ENCODE measurements at regions not wholly inside any gene's neighbourhood (a gene's known extent, or its start where the extent isn't known, plus 50 kb on each side); places are given as distances from the start of the nearest gene placed in this dataset.

DNA sequence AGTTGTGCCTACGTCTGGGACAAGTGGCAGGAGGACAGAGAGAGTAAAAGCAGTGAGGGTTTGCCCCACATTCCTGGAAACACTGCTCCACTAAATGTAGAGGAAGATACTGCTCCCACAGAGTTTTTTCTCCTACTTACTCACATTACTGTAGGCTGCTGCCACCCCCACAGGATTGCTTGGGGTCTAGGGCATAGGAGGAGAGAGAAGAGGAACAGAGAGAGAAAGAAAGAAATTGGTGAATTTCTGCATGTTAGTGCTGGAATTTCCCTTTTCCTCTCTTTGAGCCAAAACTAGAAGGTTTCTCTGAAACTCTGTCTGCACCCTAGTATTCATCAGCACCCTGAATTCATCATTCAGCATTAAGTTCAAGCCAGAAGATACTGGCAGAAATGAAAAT is 397.9 kb downstream of the INHBA start:
- H3K9me3 ChIP-seq (ENCODE audit: insufficient read depth, low read length): no peaks in the 10 kb centered on the region
- H3K27me3 ChIP-seq (ENCODE audit: low read depth, low read length): no peaks in the 10 kb centered on the region

DNA sequence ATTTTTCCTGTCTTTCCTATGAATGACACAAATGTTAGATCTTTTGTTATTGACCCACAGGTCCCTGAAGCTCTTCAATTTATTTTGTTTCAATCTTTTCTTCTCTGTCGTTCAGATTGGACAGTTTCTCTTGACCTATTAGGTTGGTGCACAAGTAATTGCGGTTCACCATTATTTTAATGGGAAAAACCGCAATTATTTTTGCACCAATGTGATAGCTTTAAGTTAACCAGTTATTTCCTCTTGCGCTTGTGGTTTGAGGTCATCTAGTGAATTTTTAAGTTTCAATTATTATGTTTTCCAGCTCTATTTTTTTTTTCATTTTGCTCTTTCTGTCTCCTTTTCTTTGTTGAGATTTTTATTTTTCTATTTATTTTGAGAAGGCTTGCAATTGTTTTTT is 399.2 kb downstream of the INHBA start:
- H3K79me2 ChIP-seq (ENCODE audit: low read length): no peaks in the 10 kb centered on the region
- peaks cover 31% of the 10 kb centered on the region for H3K4me1 ChIP-seq (ENCODE audit: low read length)
- TF ChIP-seq EZH2phosphoT487 (IDR thresholded peaks at IDR 0.05; ENCODE audit: low read depth): no peak
- TF ChIP-seq, protein P1, sequence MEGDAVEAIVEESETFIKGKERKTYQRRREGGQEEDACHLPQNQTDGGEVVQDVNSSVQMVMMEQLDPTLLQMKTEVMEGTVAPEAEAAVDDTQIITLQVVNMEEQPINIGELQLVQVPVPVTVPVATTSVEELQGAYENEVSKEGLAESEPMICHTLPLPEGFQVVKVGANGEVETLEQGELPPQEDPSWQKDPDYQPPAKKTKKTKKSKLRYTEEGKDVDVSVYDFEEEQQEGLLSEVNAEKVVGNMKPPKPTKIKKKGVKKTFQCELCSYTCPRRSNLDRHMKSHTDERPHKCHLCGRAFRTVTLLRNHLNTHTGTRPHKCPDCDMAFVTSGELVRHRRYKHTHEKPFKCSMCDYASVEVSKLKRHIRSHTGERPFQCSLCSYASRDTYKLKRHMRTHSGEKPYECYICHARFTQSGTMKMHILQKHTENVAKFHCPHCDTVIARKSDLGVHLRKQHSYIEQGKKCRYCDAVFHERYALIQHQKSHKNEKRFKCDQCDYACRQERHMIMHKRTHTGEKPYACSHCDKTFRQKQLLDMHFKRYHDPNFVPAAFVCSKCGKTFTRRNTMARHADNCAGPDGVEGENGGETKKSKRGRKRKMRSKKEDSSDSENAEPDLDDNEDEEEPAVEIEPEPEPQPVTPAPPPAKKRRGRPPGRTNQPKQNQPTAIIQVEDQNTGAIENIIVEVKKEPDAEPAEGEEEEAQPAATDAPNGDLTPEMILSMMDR (IDR thresholded peaks at IDR 0.05; ENCODE audit: low read depth, low read length): no peak
- no peak overlapping the region for H3K9ac ChIP-seq (ENCODE audit: low read length)
- H2AFZ ChIP-seq (ENCODE audit: low read depth, low read length): no peak overlapping the region
- peak overlapping the region; percentile 89 for H3K27ac ChIP-seq (ENCODE audit: low read length)
- H4K20me1 ChIP-seq (ENCODE audit: insufficient read depth, low read length): no peaks in the 10 kb centered on the region
- no peak overlapping the region for H3K4me3 ChIP-seq (ENCODE audit: low read length)
- H3K27me3 ChIP-seq (ENCODE audit: low read depth, low read length): no peaks in the 10 kb centered on the region
- no peaks in the 10 kb centered on the region for H3K36me3 ChIP-seq (replicated peaks; ENCODE audit: low read depth, low read length)
- no peaks in the 10 kb centered on the region for H3K9me3 ChIP-seq (ENCODE audit: insufficient read depth, low read length)
- no peak overlapping the region for H3K4me2 ChIP-seq (ENCODE audit: low read length)

More for the DNA sequence above, 397.9 kb downstream of the INHBA start:
- TF ChIP-seq EZH2phosphoT487 (IDR thresholded peaks at IDR 0.05; ENCODE audit: low read depth): no peak
- TF ChIP-seq, protein P1 (IDR thresholded peaks at IDR 0.05; ENCODE audit: low read depth, low read length): no peak
- peak overlapping the region; percentile 63 for H3K4me2 ChIP-seq (ENCODE audit: low read length)
- H3K27ac ChIP-seq (ENCODE audit: low read length): peak overlapping the region; percentile 89
- H3K79me2 ChIP-seq (ENCODE audit: low read length): no peaks in the 10 kb centered on the region
- peak overlapping the region; percentile 39 for H3K4me3 ChIP-seq (ENCODE audit: low read length)
- H4K20me1 ChIP-seq (ENCODE audit: insufficient read depth, low read length): no peaks in the 10 kb centered on the region
- peaks cover 23% of the 10 kb centered on the region for H3K4me1 ChIP-seq (ENCODE audit: low read length)
- H3K36me3 ChIP-seq (replicated peaks; ENCODE audit: low read depth, low read length): no peaks in the 10 kb centered on the region
- 0 out of 2 replicates have a peak overlapping the region, but pooled peaks have one; percentile 46 for H2AFZ ChIP-seq (ENCODE audit: low read depth, low read length)
- peak overlapping the region; percentile 15; the same call in 1 of the 2 replicates for H3K9ac ChIP-seq (ENCODE audit: low read length)

DNA sequence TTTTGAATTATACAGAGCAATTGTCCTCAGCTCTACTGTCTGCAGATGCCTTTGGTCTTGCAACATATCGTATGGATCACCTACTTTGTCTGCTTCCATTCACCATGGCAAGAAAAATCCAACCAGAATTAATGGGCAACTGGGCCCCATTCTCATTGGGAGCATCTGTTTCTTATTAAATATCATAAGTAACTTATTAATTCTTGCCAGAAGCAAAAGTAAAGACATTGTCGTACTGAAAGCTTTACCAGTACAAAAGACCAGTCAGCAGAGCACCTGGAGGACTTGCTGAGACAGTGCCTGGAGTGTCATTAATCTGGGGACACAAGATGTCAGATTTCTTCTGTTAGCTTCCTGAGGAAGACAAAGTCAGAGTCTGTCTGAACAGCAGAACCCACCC is 404.5 kb downstream of the INHBA start:
- Histone ChIP-seq H3K9me3 (ENCODE audit: insufficient read depth, low read length) (no peaks in the 10 kb centered on the region), H4K20me1 (ENCODE audit: insufficient read depth, low read length) (no peaks in the 10 kb centered on the region), H3K36me3 (replicated peaks; ENCODE audit: low read depth, low read length) (no peaks in the 10 kb centered on the region), H3K4me3 (ENCODE audit: low read length) (no peak overlapping the region), H3K79me2 (ENCODE audit: low read length) (no peaks in the 10 kb centered on the region), H3K9ac (ENCODE audit: low read length) (no peak overlapping the region), H2AFZ (ENCODE audit: low read depth, low read length) (no peak overlapping the region), H3K27me3 (ENCODE audit: low read depth, low read length) (no peaks in the 10 kb centered on the region), H3K27ac (ENCODE audit: low read length) (no peak overlapping the region), H3K4me2 (ENCODE audit: low read length) (no peak overlapping the region), H3K4me1 (ENCODE audit: low read length) (peaks cover 27% of the 10 kb centered on the region)
- no peak for TF ChIP-seq EZH2phosphoT487 (IDR thresholded peaks at IDR 0.05; ENCODE audit: low read depth)
- TF ChIP-seq, protein P1 (IDR thresholded peaks at IDR 0.05; ENCODE audit: low read depth, low read length): no peak

DNA sequence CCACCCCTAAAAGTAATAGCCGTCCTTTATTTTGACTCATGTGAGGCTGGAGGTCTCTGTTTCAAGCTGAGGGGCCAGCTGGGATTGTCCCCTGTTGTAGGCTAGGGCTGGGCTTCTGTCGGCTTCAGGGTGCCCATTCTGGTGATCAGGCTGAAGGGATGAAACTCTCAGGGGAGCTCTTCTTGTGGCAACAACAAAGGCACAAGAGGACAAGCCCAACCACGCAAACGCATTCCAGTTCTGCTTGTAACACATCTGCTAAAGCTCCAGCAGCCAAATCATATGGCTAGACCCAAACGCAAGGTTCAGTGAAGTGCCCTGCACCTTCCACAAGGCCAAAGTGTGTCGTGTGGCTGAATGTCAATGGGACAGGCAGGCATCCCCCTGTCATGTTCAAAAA is 405.7 kb downstream of the INHBA start:
- Histone ChIP-seq H3K27ac (ENCODE audit: low read length) (no peak overlapping the region), H4K20me1 (ENCODE audit: insufficient read depth, low read length) (no peaks in the 10 kb centered on the region), H3K4me3 (ENCODE audit: low read length) (no peak overlapping the region), H3K4me2 (ENCODE audit: low read length) (no peak overlapping the region), H2AFZ (ENCODE audit: low read depth, low read length) (no peak overlapping the region), H3K27me3 (ENCODE audit: low read depth, low read length) (no peaks in the 10 kb centered on the region), H3K9me3 (ENCODE audit: insufficient read depth, low read length) (no peaks in the 10 kb centered on the region), H3K4me1 (ENCODE audit: low read length) (peaks cover 27% of the 10 kb centered on the region), H3K79me2 (ENCODE audit: low read length) (no peaks in the 10 kb centered on the region), H3K9ac (ENCODE audit: low read length) (no peak overlapping the region), H3K36me3 (replicated peaks; ENCODE audit: low read depth, low read length) (no peaks in the 10 kb centered on the region)
- TF ChIP-seq EZH2phosphoT487 (IDR thresholded peaks at IDR 0.05; ENCODE audit: low read depth): no peak
- TF ChIP-seq, protein P1 (IDR thresholded peaks at IDR 0.05; ENCODE audit: low read depth, low read length): no peak

All from OCI-LY3 (cell line).